HG02678 (cell line): ENCODE measurements at regions not wholly inside any gene's neighbourhood (a gene's known extent, or its start where the extent isn't known, plus 50 kb on each side); places are given as distances from the start of the nearest gene placed in this dataset.
"Not testable (repeated sequence)": the region's sequence is repeated elsewhere in the genome, so short reads cannot be mapped to it uniquely, and the experiment has no call there.

Source experiments
- ATAC-seq: cut with Tn5 transposase; IDR thresholded peaks from one replicate; pipeline ENCODE4 v1.9.1; 2021; ENCODE audit warnings: mild to moderate bottlenecking, moderate library complexity; ENCODE audit not compliant: unreplicated experiment

GRCh38 chr3:4067893-4068292, 235.3 kb upstream of the SETMAR start:
- ATAC-seq: no peak

GRCh38 chr3:4069796-4070195, 233.4 kb upstream of the SETMAR start:
- no peak for ATAC-seq

- no peak for ATAC-seq
These were observed 231.5 kb upstream of the SETMAR start for GRCh38 chr3:4071481-4072184.

DNA sequence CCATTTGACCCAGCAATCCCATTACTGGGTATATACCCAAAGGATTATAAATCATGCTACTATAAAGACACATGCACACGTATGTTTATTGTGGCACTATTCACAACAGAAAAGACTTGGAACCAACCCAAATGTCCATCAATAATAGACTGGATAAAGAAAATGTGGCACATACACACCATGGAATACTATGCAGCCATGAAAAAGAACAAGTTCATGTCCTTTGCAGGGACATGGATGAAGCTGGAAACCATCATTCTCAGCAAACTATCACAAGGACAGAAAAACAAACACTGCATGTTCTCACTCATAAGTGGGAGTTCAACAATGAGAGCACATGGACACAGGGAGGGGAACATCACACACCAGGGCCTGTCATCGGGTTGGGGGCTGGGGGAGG, 225.9 kb upstream of the SETMAR start:
- not testable (repeated sequence) for ATAC-seq

- no peak for ATAC-seq
These were observed 225.2 kb upstream of the SETMAR start for GRCh38 chr3:4077950-4078349.

DNA sequence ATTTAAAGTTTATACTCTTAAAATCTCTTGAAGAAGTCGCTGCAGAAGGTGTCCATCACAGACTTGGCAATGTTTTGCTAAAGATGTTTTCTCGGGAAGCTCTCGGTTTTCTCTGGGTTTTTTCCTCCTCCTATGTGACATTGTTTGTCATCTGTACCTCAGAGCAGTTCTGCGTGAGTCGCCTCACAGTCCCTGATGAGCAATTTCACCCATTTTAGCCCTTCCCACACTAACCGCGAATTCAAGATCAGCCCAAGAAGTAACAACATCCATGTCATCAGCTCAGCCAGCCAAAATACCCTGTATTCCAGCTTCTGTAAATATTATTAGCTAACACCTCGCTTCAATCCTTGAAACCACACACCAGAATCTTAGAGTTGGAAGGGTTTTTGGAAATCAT, 224.3 kb upstream of the SETMAR start:
- ATAC-seq: no peak

- no peak for ATAC-seq
These were observed 223.6 kb upstream of the SETMAR start for GRCh38 chr3:4079339-4080195.

DNA sequence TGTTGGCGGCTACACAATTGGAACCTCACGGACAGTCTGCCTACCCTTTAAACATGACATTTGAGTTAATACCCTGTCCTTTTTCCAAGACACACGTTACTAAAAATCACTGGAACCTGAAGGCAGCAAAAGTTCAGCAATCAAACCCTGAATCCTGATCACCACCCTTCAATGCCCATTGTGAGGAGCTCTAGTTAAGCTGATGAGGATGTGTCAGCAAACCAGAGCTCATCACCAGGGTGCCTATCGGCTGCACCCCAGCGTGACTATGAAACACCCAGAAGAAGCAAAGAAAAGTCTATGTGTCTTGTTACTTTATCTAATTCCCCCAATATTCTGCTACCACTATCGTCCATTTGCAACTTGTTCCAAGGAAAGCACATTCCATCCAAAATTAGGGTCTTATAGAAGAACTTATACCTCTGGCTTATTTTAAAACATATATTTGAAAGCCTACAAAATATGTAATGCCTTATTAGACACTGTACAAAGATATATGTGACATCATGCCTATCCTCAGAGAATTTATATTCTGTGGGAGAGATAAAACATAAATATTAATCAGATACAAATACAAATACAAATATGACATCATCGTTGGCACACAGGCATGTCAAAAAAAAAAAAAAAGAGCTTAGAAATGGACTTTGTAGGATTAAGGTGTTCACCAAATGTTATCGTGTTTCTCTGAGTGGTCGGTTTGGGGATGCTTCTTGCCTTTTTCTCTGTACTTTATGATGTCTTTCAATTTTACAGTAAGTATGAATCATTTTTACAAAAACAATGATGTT, 219.7 kb upstream of the SETMAR start:
- ATAC-seq: no peak

- ATAC-seq: no peak
These were observed 218.9 kb upstream of the SETMAR start for GRCh38 chr3:4084271-4084670.

DNA sequence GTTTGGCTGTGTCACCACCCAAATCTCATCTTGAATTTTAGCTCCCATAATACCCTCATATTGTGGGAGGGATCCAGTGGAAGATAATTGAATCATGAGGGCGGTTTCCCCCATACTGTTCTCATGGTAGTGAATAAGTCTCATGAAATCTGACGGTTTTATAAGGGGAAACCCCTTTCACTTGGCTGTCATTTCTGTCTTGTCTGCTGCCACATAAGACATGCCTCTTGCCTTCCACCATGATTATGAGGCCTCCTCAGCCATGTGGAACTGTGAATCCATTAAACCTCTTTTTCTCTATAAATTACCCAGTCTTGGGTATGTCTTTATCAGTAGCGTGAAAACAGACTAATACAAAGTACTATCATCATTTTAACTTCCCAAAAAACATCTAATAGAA, 216.5 kb upstream of the SETMAR start:
- not testable (repeated sequence) for ATAC-seq

- no peak for ATAC-seq
These were observed 211.4 kb upstream of the SETMAR start for GRCh38 chr3:4091786-4092185.

- ATAC-seq: no peak
These were observed 205.4 kb upstream of the SETMAR start for GRCh38 chr3:4097801-4098200.

DNA sequence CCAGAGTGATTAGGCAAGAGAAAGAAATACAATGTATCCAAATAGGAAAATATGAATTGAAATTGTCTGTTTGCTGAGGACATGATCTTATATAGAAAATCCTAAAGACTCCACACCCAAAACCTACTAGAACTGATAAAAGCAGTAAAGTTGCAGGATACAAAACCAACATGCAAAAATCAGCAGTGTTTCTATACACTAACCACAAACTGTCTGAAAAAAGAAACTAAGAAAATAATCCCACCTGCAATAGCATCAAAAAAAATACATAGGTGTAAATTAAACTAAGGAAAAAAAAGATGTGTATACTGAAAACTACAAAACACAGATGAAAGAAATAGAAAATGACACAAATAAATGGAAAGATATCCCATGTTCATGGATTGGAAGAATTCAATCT, 203.6 kb upstream of the SETMAR start:
- no peak for ATAC-seq

DNA sequence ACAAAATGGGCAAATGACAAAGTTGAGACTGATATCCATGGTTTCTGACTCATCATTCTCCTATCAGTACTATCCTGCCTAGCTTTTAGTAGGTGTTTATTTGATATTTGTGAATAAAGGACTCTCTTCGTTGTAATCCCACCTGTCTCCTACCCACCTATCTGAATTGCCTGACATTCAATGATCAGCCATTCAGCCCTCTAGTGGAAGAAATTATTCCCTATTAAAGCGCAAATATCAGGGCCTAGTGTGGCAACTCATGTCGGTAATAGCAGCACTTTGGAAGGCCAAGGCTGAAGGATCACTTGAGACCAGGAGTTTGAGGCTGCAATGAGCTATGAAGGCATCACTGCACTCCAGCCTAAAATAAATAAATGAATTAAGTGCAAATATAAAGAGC, 195.7 kb upstream of the SETMAR start:
- ATAC-seq: no peak

- ATAC-seq: no peak
These were observed 189.2 kb upstream of the SETMAR start for GRCh38 chr3:4113811-4114522.

DNA sequence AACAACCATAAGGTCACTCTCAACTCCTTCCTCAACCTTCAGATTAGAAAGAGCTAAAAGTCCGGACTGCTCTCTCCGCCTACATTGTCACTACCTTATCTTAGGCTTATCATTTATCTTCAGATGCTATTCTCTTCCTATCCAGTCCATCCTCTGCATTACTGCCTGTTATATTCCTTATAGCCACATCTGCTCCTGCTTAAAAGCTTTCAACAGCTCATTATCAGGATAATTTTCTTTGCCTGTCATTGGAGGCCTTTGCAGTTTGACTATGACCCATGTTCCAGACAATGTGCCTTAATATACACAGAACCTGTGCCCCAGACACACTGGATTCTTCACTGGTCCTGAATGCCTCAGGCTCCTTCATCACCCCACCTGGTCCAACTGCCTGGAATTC, 184.1 kb upstream of the SETMAR start:
- no peak for ATAC-seq

GRCh38 chr3:4125576-4125975, 177.6 kb upstream of the SETMAR start:
- ATAC-seq: no peak

DNA sequence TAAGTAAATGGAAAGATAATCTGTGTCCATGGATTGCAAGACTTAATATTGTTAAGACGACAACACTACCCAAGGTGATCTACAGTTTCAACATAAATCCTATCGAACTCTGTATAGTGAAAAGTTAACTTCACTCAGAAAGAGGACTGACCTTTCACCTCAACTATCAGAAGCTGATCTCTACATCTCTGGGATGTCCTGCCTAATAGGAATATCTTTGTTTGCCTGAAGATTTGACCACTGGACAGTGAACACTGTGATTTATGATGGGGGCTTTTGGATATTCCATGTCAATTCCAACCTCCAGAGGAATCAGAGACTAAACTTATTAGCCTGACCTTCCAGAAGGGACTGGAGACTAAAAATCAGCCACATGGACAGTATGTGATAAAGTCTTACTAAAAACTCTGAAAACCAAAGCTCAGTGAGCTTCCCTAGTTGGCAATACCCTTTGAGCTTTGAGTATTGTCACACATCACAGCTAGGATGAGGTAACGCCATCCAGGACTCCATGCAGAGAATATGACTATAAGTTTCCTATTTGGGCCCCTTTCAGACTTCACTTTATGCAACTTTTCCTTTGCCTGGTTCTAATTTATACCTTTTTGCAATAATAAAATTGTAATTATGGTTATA, 164.9 kb upstream of the SETMAR start:
- ATAC-seq: no peak

DNA sequence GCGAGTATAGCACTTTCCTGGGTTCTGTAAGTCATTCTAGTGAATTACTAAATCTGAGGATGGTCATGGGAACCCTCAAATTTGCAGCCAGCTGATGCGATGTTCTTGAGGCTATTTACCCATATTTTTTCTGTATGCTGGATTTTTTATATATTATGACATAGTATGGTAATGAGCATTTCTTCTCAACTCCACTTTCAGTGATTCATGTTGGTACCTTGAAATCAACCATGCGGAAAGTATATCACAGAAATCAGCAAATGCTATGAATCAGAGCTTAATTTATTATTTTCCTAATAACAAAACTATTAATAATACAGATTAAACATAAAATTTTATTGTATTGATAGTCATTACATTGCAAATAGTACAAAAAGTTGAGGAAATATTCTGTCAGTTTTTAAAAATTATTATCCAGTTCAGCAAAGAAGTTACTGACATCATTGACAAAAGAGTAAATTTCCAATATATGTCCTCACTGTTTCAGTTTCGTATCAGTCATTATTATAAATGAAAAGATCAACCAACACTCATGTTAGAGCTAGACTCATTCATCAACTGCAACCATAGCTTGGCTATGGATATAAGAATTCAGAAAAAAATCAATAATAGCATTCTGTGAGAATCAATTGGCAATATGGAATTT, 164.3 kb upstream of the SETMAR start:
- no peak for ATAC-seq
